LHCN-M2 (cell line): ENCODE measurements at regions not wholly inside any gene's neighbourhood (a gene's known extent, or its start where the extent isn't known, plus 50 kb on each side); places are given as distances from the start of the nearest gene placed in this dataset.
"Not testable (repeated sequence)": the region's sequence is repeated elsewhere in the genome, so short reads cannot be mapped to it uniquely, and the experiment has no call there.

Experiments used
- DNase-seq: peaks from one replicate; pipeline ENCODE4 v3.0.0-alpha.2; 2012; ENCODE audit warnings: low read depth

- DNase-seq: no peak
Measured at GRCh38 chr18:66874375-66874774, 270.5 kb upstream of the CDH19 start.

- DNase-seq: no peak
Measured at GRCh38 chr18:66873899-66874298, 270.0 kb upstream of the CDH19 start.

- no peak for DNase-seq
Measured at GRCh38 chr18:66872277-66872676, 268.4 kb upstream of the CDH19 start.

- DNase-seq: no peak
Measured at GRCh38 chr18:66867653-66868052, 263.8 kb upstream of the CDH19 start.

DNA sequence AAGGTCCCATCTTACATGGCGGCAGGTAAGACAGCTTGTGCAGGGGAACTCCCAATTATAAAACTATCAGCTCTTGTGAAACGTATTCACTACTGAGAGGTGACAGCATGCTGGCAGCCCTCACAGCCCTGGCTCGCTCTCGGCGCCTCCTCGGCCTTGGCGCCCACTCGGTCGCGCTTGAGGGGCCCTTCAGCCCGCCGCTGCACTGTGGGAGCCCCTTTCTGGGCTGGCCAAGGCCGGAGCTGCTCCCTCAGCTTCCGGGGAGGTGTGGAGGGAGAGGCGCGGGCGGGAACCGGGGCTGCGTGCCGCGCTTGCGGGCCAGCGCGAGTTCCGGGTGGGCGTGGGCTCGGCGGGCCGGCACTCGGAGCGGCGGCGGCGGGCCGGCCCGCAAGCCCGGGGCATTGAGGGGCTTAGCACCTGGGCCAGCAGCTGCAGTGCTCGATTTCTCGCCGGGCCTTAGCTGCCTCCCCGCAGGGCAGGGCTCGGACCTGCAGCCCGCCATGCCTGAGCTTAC, 262.6 kb upstream of the CDH19 start:
- not testable (repeated sequence) for DNase-seq

DNA sequence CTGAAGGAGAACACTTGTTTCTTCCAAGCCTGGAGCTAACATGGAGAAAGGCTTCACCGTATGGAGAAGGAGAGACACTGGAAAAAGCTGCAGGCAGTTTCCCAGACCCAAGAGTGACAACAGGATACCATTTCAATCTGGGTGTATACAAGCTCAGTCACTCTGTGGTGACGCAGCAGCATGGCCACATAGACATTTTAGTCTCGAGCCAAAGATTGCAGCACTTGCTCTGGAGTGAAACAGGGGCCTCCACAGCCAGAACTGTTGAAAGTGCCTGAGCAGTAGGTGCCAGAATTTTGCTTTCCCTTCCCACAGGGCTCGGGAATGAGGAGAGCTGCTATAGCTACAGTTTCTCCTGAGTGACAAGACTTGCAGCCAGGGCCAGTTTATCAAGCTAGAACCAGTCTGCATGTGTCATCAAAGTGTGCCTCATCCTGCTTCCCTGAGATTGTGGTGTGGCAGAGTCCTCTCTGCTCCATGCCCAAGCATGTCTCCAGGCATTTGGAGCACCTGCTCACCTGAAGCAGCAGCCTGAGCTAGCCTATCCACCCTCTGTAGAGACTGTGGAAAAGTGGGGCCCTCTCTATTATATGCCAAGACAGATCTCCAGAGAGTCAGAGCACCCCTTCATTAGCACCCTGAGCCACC, 234.6 kb upstream of the CDH19 start:
- DNase-seq: no peak

DNA sequence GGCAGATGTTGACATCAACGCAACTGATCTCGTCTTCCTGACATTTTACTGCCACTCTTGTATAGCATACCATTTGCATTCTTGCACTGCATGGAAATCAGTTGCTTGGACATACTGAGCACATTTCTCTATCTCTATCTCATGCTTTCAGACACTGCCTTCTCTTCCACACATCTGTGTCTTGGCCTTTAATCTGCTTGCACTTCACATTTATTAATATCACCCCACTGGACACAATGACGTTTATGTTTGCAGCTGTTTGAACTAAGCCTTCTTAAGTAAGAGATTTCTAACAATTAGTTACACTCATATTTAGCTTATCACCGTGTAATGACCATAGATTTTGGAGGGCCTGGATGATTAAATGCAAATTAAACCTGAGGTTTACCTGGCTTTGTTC, 229.8 kb upstream of the CDH19 start:
- no peak for DNase-seq

DNA sequence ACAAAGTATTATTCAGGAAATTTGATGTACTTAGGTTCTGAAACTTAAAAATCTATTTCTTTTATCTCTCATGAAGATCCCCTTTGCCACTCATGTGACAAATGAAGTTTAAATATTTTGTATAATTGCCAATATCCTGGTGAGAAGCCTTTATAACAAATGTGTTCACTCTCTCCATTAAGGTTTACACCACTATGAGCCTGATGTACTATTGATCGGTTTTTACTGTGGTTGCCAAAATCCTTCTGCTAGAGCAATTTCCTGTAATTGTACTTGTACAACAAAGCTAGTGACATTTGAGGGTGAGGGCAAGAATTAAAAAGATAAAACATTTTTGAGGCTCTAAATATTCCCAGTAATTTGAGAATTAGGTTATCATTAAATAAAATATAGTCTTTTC, 222.3 kb upstream of the CDH19 start:
- no peak for DNase-seq

DNA sequence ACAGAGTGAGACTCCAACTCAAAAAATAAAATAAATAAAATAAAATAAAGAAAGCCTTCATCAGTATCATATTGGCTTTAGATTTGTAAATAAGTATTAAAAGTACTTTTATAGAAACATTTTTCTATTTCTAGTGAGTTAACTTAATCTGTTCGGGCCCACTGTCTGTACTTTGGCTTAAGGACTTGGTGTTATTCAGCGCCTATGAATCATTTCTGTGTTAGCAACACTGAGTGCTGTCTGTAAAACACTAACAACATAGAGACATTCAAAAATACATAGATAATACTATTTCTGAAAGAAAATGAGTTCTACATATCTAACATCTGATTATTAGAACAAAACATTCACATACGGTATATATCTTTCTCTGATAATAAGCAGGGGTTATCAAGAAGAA, 221.5 kb upstream of the CDH19 start:
- no peak for DNase-seq

GRCh38 chr18:66819235-66819634, 215.3 kb upstream of the CDH19 start:
- no peak for DNase-seq

GRCh38 chr18:66813138-66813537, 209.2 kb upstream of the CDH19 start:
- DNase-seq: no peak

- DNase-seq: no peak
Measured at GRCh38 chr18:66795051-66795450, 191.2 kb upstream of the CDH19 start.

DNA sequence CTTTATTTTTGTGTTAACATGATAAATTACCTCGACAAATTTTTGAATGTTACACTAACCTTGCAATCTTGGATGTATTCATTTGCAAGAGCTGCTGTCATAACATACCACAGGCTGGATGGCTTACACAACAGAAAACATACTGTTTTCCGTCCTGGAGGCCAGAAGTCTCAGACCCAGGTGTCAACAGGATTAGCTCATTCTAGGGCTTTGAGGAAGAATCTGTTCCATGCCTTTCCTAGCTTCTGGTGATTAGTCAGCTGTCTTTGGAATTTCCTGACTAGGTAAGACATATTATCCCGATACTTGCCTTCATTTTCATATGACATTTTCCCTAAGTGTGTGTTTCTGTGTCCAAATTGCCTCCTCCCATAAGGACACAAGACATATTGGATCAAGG, 188.6 kb upstream of the CDH19 start:
- DNase-seq: no peak

DNA sequence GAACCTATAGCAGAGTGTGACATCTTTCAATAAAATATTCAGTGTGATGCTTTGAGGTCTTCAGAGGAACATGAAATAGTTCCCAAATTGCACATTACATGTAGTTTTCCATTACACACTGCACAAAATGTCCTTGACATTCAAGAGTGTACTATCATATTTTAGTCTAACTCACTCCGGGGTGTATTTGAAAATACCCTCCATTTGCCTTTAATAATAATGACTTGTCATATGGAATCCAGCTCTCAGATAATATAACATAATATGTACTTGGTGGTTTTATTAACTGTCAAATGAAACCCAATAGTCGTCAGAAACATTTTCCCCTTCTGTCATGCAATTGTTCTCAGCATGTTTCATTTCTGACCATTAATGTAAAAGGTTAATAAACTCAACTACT, 176.7 kb upstream of the CDH19 start:
- DNase-seq: no peak

- DNase-seq: no peak
Measured at GRCh38 chr18:66778048-66778447, 174.2 kb upstream of the CDH19 start.

DNA sequence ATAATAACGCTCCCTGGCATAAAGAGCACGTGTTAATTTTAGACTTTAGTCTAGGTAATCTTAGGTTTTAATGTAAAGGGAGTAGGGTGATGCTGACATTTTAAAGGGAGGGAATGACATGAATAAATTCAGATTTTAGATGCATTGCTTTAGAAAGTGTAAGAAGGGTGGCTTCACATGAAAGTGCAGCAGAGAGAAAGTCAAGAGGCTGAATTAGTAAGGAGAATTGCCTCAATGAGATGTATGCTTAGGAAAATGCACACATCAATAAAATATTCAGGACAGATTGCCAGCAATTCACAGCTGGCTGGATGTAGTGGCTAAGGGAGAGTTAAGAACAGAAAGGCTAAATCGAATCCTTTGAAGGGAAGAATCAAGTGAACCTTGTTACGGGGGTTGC, 165.5 kb upstream of the CDH19 start:
- DNase-seq: no peak

GRCh38 chr18:66764230-66764629, 160.3 kb upstream of the CDH19 start:
- DNase-seq: no peak

DNA sequence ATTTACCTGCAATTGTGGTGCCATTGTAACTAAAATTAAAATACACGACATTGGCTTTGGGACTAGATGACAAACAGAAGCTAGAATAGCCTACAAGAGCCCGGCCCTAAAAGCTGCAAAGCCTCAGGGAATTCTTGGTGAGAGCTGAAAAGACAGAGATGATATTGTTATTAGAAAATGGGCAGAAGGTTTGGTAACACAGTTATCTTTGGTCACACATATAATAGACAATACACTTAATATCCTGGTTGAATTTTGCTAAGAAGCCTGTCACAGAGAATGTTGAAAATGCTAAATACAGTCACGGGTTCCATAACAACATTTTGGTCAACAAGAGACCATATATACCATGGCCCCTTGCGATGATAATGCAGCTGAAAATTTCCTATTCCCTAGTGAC, 157.3 kb upstream of the CDH19 start:
- DNase-seq: no peak

- no peak for DNase-seq
Measured at GRCh38 chr18:66760559-66760958, 156.7 kb upstream of the CDH19 start.

DNA sequence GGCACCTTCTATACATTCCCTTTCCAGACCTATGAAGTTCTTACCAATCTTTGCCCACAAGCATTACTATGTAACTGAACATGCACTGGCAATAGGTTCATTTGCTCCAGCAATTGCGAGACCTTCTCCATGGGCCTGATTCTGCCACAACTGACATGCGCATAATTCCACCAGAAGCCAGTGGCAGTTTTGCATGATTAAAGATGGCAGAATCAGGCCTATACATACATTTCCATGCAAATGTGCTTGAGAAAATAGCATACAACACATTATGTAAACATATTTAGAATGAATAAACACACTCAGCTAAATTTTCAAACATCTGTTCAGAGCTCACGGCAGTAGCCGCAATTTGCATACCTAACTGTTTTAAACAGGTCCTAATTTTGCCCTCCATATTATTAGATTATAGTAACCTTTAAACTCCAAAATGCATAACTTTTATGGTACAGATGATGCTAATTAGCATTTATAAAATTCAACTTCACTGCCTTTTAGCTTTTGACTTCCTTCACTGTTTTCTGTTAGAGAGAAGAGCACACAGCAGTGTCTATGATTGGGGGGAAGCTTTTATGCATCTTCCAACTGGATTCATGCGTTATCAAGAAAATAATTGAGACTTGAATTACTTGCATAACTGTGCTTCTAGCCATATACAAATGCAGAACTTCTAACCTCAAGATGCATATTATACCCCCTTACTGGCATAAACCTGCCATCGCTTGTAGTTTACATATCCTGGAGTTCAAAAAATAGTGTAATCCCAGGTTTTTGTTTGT, 155.3 kb upstream of the CDH19 start:
- no peak for DNase-seq

GRCh38 chr18:66757946-66758345, 154.1 kb upstream of the CDH19 start:
- no peak for DNase-seq

- no peak for DNase-seq
Measured at GRCh38 chr18:66754335-66754734, 150.4 kb upstream of the CDH19 start.

DNA sequence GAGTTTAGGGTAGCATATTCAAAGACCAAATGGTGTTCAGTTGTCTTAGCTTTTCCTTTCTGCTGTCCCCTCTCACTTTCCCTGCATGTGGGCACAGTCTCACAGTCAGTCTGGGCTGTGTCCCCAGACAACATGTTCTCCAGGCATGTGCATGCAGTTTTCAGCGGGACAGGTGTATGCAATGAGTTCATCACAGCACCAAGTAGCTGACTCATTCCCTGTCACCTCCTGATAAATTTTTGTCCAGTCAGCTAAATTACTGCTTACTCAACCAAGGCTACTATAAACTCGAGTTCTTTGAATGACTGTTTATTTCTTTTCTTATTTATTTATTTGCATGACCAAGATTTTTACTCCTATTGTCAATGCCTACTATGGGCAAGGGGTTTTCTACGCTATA, 148.8 kb upstream of the CDH19 start:
- DNase-seq: no peak
